GM12878 (cell line): ENCODE measurements at regions not wholly inside any gene's neighbourhood (a gene's known extent, or its start where the extent isn't known, plus 50 kb on each side); places are given as distances from the start of the nearest gene placed in this dataset.

Experiments used
- CTCF ChIP-seq, 3 experiments: IDR thresholded peaks in 2 of 3; conservative IDR thresholded peaks in 1 of 3; 2 replicates each; pipeline ENCODE4 v1.5.1; 2011; ENCODE audit warnings: low read depth in 3 of 3, low read length in 3 of 3, mild to moderate bottlenecking in 3 of 3, control low read depth in 2 of 3, moderate library complexity in 2 of 3, inconsistent platforms in 1 of 3, mixed read lengths in 1 of 3; ENCODE audit not compliant: control insufficient read depth in 2 of 3, insufficient read depth in 1 of 3; ENCODE audit errors: extremely low read depth in 1 of 3
- HSF1 ChIP-seq: fragments of 150-350 bp; IDR thresholded peaks from 2 replicates; pipeline ENCODE4 v1.6.1; 2014; ENCODE audit warnings: mild to moderate bottlenecking, low read depth, low read length

DNA sequence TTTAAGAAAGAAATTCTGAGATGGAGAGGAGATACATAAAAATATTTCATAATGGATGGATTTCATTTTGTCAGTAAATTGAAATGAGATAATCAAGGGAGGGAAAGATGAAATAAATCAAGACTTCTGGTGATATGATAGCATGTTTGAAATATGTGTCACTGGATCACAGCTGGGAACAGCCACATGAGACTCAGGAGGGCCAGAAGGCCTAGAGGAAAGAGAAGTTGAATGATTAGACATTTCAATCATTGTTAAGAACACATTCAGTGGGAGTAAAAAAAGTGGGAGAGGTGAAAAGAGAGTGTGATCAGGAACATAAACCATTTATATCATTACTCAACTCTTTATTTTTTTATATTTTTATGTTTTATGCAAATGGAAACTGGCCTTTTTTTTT, 933.4 kb downstream of the KCNJ2 start:
- TF ChIP-seq HSF1 = no peak
- no peak for TF ChIP-seq CTCF (IDR thresholded peaks at IDR 0.05 in 2 of 3, conservative IDR thresholded peaks at IDR 0.05 in 1 of 3; ENCODE audit: control insufficient read depth in 2 of 3, extremely low read depth in 1 of 3, insufficient read depth in 1 of 3, low read depth in 3 of 3, low read length in 3 of 3)
